ENCODE measurements at regions not wholly inside any gene's neighbourhood (a gene's known extent, or its start where the extent isn't known, plus 50 kb on each side); places are given as distances from the start of the nearest gene placed in this dataset.
"Not testable (repeated sequence)": the region's sequence is repeated elsewhere in the genome, so short reads cannot be mapped to it uniquely, and the experiment has no call there.

DNA sequence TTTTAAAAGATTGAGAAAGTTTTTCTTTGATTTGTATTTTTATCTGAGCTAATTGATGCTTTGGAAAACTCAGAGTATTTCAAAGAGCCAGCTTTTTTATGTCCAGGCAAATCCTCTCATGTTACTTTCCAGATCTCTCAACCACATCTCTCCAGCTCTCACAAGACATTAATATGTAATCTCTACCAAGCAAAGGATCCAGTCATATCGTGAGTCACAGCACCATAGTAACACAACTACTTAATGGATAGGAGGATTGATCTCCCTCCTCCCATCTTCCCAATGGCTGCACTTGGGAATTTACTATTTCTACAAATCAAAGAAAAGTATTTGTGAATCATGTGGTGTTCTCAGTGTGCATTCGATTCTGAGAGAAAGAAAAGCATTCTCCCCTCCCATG, 63.3 kb downstream of the POU4F1 start:
- H3K9me3 ChIP-seq (ENCODE audit: control insufficient read depth, insufficient read depth, low read length): no peaks in the 10 kb centered on the region; the same call in 1 of the 2 replicates
- H3K4me1 ChIP-seq (ENCODE audit: insufficient read depth, low read length): no peaks in the 10 kb centered on the region
- H3K36me3 ChIP-seq (ENCODE audit: insufficient read depth, low read length): no peaks in the 10 kb centered on the region
- H3K9ac ChIP-seq (ENCODE audit: low read depth, low read length): no peak overlapping the region

DNA sequence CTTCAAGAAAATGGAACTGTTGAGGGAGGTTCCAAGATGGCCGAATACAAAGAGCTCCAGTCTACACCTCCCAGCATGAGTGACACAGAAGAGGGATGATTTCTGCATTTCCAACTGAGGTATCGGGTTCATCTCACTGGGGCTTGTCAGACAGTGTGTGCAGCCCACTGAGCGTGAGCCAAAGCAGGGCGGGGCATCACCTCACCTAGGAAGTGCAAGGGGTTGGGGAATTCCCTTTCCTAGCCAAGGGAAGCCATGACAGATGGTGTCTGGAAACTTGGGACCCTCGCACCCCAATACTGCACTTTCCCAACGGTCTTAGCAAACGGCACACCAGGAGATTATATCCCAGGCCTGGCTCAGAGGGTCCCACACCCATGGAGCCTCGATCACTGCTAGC, 77.3 kb downstream of the POU4F1 start:
- not testable (repeated sequence) for H3K9me3 ChIP-seq (ENCODE audit: control insufficient read depth, insufficient read depth, low read length); H3K36me3 ChIP-seq (ENCODE audit: insufficient read depth, low read length)

DNA sequence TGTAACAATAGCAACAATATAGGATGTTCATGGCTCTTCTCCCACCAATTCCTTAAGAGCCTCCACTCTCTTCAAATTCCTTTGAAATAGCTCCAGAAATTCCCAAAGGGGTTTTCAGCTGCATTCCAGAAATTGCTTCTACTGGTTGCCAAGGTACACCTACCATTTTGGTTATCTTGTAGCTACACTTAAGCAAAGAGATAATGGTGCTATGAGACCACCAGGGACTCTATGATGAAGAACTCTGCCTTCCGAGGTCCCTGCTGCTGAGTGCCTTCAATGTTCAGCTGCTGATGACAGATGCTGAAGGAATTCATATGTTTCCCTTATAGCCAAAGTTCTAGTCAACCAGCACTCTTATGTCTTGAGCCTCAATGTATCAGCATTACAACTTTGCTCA, 78.4 kb downstream of the POU4F1 start:
- H3K4me1 ChIP-seq (ENCODE audit: insufficient read depth, low read length): no peaks in the 10 kb centered on the region
- no peaks in the 10 kb centered on the region for H3K9me3 ChIP-seq (ENCODE audit: control insufficient read depth, insufficient read depth, low read length)
- H3K9ac ChIP-seq (ENCODE audit: low read depth, low read length): no peak overlapping the region
- no peaks in the 10 kb centered on the region for H3K36me3 ChIP-seq (ENCODE audit: insufficient read depth, low read length)

More for the DNA sequence above, 77.3 kb downstream of the POU4F1 start:
- not testable (repeated sequence) for H3K4me1 ChIP-seq (ENCODE audit: insufficient read depth, low read length); H3K9ac ChIP-seq (ENCODE audit: low read depth, low read length)

DNA sequence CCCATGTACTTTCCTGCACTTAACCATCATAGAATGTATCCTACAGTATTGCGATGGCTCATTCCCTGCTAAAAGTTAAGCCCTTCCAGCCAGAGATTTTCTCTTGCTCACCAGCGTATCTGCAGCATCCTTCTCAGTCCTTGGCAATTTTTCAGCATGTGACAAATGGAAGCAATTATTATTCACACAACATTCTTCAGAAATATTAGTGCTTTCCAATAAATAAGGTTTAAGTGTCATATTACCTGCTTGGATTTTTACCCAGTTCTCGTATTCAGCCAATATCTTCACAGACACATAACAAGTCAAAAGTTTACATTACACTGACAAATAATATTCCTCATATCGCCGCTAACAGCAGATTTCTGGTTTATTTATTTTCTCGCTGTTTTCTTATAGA, 82.3 kb downstream of the POU4F1 start:
- peaks cover 3% of the 10 kb centered on the region; the same call in 1 of the 2 replicates for H3K9me3 ChIP-seq (ENCODE audit: control insufficient read depth, insufficient read depth, low read length)
- H3K36me3 ChIP-seq (ENCODE audit: insufficient read depth, low read length): no peaks in the 10 kb centered on the region
- H3K4me1 ChIP-seq (ENCODE audit: insufficient read depth, low read length): no peaks in the 10 kb centered on the region
- H3K9ac ChIP-seq (ENCODE audit: low read depth, low read length): no peak overlapping the region

DNA sequence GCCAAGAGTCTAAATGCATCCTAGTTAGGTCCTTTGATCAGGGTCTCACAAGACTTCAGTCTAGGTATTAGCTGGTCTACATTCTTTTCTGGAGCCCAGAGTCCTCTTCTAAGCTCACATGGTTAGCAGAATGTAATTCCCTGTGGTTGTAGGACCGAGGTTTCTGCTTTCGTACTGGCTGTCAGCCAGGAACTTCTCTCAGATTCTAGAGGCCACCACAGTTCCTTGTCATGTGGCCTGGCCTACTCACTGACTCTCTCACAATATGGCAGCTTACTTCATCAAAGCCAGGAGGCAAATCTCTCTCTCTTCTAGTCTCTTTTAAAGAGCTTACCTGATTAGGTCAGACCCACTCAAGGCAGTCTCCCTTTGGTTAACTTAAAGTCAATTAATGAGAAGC, 82.9 kb downstream of the POU4F1 start:
- Histone ChIP-seq H3K36me3 (ENCODE audit: insufficient read depth, low read length) (no peaks in the 10 kb centered on the region), H3K9me3 (ENCODE audit: control insufficient read depth, insufficient read depth, low read length) (peaks cover 3% of the 10 kb centered on the region; the same call in 1 of the 2 replicates), H3K4me1 (ENCODE audit: insufficient read depth, low read length) (no peaks in the 10 kb centered on the region), H3K9ac (ENCODE audit: low read depth, low read length) (no peak overlapping the region)

DNA sequence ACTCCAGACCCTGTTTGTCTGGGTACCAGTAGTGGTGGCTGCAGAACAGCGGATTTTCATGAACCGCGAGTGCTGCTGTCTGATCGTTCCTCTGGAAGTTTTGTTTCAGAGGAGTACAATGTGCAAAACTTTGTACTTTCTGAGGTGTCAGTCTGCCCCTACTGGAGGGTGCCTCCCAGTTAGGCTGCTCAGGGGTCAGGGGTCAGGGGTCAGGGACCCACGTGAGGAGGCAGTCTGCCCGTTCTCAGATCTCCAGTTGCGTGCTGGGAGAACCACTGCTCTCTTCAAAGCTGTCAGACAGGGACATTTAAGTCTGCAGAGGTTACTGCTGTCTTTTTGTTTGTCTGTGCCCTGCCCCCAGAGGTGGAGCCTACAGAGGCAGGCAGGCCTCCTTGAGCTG, 84.9 kb downstream of the POU4F1 start:
- H3K9me3 ChIP-seq (ENCODE audit: control insufficient read depth, insufficient read depth, low read length); H3K9ac ChIP-seq (ENCODE audit: low read depth, low read length); H3K4me1 ChIP-seq (ENCODE audit: insufficient read depth, low read length); H3K36me3 ChIP-seq (ENCODE audit: insufficient read depth, low read length): not testable (repeated sequence)

DNA sequence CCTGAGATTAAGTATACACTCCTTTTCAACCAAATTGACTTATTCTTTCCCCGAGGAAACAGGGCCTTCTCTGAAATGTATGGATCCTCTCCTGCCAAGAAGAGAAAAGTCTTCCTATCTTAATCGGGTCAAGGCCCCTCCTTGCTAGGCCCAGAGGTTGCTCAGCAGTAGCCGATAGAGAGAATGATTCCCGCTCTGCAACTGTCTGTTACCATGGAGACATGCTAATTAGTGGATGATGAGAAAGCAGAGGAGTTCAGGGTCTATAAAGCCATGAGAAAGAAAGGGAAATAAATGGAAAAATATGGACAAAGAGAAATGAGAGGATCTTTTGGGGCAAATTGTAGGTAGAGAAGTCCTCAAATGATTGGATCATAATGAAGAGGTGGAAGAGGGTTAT, 103.5 kb downstream of the POU4F1 start:
- no peak overlapping the region for H3K9ac ChIP-seq (ENCODE audit: low read depth, low read length)
- H3K9me3 ChIP-seq (ENCODE audit: control insufficient read depth, insufficient read depth, low read length): no peaks in the 10 kb centered on the region
- H3K4me1 ChIP-seq (ENCODE audit: insufficient read depth, low read length): no peaks in the 10 kb centered on the region
- no peaks in the 10 kb centered on the region for H3K36me3 ChIP-seq (ENCODE audit: insufficient read depth, low read length)

DNA sequence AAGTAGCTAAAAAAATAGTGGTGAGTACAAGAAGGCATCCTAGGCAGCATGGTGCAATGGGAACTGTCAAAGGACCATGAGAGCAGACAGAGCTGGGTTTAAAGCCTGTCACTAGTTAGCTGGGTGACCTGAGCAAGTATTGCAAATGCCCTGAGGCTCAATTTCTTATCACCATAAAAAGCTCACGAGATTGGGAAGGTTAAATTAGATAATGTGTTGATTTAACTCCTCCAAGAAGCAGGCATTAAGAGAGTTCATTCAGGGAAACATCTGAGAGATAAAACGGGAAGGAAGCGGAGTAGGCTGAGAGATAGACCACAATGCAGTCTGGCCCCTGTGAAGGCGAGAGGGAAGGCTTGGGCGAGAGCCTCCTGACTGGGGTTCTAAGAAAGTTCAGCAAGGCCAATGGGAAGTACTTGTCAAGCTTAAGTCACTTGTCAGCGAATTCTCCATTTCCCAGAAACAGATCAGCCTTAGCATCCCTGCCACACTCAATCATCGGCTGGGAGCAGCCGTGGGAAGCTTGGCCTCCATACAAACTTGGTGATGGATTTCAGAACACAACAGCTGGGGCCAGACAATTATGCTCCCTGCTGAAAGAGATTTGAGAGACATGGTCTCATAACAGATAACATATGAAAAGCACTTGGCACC, 105.5 kb downstream of the POU4F1 start:
- Histone ChIP-seq H3K9me3 (ENCODE audit: control insufficient read depth, insufficient read depth, low read length) (no peaks in the 10 kb centered on the region), H3K4me1 (ENCODE audit: insufficient read depth, low read length) (no peaks in the 10 kb centered on the region), H3K9ac (ENCODE audit: low read depth, low read length) (no peak overlapping the region), H3K36me3 (ENCODE audit: insufficient read depth, low read length) (no peaks in the 10 kb centered on the region)

DNA sequence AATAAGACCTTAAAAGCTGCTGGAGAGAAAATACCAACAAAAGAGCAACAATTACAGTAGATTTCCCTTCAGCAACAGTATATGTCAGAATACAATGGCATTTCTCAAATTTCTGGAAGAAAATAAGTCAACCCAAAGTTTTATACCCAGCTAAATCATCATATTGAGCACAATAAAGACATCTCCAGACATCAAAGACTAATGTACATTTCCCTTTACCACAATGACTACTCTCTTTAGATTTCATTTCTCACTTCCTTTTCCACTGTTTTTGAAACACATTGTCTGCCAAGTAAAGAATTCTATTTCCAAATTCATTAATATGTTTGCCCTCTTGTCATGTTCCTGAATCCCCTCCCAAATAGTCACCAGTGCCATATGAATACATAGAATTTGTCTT, 111.4 kb downstream of the POU4F1 start:
- H3K9ac ChIP-seq (ENCODE audit: low read depth, low read length): no peak overlapping the region
- H3K9me3 ChIP-seq (ENCODE audit: control insufficient read depth, insufficient read depth, low read length): no peaks in the 10 kb centered on the region
- H3K4me1 ChIP-seq (ENCODE audit: insufficient read depth, low read length): no peaks in the 10 kb centered on the region
- no peaks in the 10 kb centered on the region for H3K36me3 ChIP-seq (ENCODE audit: insufficient read depth, low read length)

DNA sequence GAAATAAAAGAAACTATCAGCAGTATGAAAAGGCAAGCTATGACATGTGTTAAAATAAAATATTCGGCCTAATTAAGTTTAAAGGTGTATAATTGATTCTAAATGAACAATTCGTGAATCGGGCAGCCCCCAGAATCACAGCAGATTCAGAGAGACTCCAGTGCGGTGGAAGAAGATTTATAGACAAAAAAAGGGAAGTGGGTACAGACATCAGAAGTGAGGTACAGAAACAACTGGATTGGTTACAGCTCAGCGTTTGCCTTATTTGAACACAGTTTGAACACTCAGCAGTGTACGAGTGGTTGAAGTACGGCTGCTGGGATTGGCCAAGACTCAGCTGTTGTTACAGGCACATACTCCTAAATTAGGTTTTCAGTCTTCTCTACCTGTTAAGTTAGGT, 113.1 kb downstream of the POU4F1 start:
- H3K4me1 ChIP-seq (ENCODE audit: insufficient read depth, low read length); H3K9ac ChIP-seq (ENCODE audit: low read depth, low read length); H3K36me3 ChIP-seq (ENCODE audit: insufficient read depth, low read length); H3K9me3 ChIP-seq (ENCODE audit: control insufficient read depth, insufficient read depth, low read length): not testable (repeated sequence)

DNA sequence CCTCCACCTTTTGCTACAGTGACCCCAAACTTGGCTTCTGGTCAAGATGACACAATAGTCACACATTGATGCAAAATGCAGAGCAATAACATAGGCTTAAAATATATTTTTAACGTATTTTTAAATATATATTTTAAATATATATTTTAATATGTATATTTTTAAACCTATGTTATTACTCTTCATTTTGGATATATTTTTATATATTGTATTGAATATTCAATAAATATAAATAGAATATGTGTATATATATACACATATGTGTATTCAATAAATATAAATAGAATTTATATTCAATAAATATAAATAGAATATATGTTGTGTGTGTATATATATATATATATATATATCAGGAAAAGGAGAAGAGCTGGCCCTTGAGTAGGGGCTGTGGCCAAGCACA, 115.6 kb downstream of the POU4F1 start:
- Histone ChIP-seq H3K9ac (ENCODE audit: low read depth, low read length) (no peak overlapping the region), H3K4me1 (ENCODE audit: insufficient read depth, low read length) (no peaks in the 10 kb centered on the region), H3K36me3 (ENCODE audit: insufficient read depth, low read length) (no peaks in the 10 kb centered on the region), H3K9me3 (ENCODE audit: control insufficient read depth, insufficient read depth, low read length) (no peaks in the 10 kb centered on the region)

DNA sequence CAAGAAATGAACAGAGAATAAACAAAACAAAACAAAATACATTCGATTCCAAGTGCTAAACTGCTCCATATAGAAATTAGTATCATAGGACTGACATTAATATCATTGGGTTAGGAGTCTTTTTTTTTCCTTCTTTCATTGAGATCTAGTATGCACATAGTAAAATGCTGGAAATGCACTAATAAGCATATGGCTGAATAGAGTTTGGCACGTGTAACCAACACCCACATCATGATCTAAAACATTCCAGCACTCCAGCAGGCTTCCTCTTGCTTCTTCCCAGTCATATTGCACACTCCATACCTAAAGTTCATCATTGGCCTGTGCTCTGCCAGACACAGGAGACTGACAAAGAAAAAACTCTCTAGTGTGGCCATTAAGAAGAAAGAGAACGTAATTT, 117.5 kb downstream of the POU4F1 start:
- no peaks in the 10 kb centered on the region for H3K4me1 ChIP-seq (ENCODE audit: insufficient read depth, low read length)
- no peaks in the 10 kb centered on the region for H3K36me3 ChIP-seq (ENCODE audit: insufficient read depth, low read length)
- H3K9me3 ChIP-seq (ENCODE audit: control insufficient read depth, insufficient read depth, low read length): no peaks in the 10 kb centered on the region
- no peak overlapping the region for H3K9ac ChIP-seq (ENCODE audit: low read depth, low read length)

DNA sequence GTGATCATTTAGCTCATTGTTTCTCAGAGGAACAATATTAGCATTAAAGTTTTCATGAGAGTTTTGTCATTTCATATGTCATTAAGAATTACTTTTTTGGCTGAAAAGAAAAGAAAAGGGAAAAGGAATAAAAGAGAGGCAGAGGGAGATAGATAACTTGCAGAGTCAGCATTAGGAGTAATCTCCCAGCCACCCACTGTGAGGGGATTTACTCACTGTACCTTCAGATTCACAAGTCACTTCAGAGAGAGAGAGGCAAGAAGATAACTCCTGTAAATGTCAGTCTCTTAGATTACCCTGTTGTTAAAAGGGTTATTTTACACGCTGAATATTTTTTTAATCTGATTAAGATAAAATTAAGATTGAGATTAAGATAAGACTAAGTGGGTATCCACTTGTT, 125.2 kb downstream of the POU4F1 start:
- Histone ChIP-seq H3K9me3 (ENCODE audit: control insufficient read depth, insufficient read depth, low read length) (no peaks in the 10 kb centered on the region), H3K9ac (ENCODE audit: low read depth, low read length) (no peak overlapping the region), H3K36me3 (ENCODE audit: insufficient read depth, low read length) (no peaks in the 10 kb centered on the region), H3K4me1 (ENCODE audit: insufficient read depth, low read length) (no peaks in the 10 kb centered on the region)

DNA sequence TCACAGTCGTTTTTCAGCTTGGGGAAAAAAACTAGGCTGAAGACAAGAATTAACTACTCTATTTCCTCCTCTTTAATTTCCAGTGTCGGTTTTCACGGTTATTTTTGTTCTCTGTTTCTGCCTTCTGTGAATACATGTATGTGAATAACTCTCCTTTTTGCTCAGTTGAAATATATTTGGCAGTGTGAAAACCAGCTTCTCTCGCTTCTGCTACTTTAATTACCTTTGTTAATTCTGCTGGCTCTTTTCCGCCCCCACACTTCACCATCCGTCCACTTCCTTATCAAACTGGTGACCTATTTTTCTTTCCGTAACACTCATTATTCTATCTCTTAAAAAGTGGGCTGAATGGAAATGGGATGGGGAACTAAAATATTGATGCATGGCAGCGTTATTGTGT, 126.4 kb downstream of the POU4F1 start:
- no peaks in the 10 kb centered on the region for H3K36me3 ChIP-seq (ENCODE audit: insufficient read depth, low read length)
- H3K9ac ChIP-seq (ENCODE audit: low read depth, low read length): no peak overlapping the region
- H3K9me3 ChIP-seq (ENCODE audit: control insufficient read depth, insufficient read depth, low read length): no peaks in the 10 kb centered on the region
- H3K4me1 ChIP-seq (ENCODE audit: insufficient read depth, low read length): 0 out of 2 replicates have a peak, but pooled peaks cover 2% of the 10 kb centered on the region

DNA sequence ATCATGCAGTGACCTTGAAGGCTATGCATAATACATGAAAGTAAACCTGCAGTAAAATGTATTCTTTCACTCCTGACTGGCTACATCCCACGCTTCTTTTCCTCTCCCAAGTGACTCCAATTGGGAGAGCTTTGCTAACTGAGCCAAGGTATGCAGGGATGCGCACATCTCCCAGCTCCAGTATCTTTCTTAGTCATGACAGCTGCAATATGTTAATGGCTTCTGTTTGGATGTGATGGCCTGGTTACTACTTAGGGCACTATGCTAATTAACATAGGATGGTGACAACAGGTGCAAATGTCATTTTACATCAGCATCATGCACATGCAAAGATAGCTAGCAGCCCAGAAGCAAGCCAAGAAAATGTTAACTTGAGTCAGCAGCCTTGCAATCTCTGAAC, 134.7 kb downstream of the POU4F1 start:
- no peaks in the 10 kb centered on the region for H3K36me3 ChIP-seq (ENCODE audit: insufficient read depth, low read length)
- H3K9me3 ChIP-seq (ENCODE audit: control insufficient read depth, insufficient read depth, low read length): no peaks in the 10 kb centered on the region
- H3K4me1 ChIP-seq (ENCODE audit: insufficient read depth, low read length): 0 out of 2 replicates have a peak, but pooled peaks cover 4% of the 10 kb centered on the region
- H3K9ac ChIP-seq (ENCODE audit: low read depth, low read length): no peak overlapping the region

DNA sequence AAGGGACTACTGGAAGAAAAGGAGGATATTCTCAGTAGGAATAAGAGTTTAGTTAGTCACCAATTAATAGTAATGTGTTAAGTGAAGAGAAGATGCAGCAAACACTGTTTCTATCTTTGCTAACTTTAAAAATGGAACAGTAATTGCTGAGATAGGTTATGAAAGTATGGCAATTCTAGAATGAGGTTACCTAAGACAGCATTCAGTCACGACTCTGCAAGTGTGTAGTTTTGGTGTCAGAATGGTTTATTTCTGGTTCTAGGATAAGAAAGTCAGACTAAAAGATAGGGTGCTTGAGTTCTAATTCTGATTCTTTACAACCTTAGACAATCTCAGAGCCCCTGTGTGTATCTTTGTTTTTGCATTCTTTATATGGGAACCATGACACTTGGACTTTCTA, 138.1 kb downstream of the POU4F1 start:
- Histone ChIP-seq H3K4me1 (ENCODE audit: insufficient read depth, low read length) (no peaks in the 10 kb centered on the region), H3K9me3 (ENCODE audit: control insufficient read depth, insufficient read depth, low read length) (no peaks in the 10 kb centered on the region), H3K9ac (ENCODE audit: low read depth, low read length) (no peak overlapping the region)

More for the DNA sequence above, 138.1 kb downstream of the POU4F1 start:
- H3K36me3 ChIP-seq (ENCODE audit: insufficient read depth, low read length): no peaks in the 10 kb centered on the region
